HFF-Myc (cell line): ENCODE measurements at regions not wholly inside any gene's neighbourhood (a gene's known extent, or its start where the extent isn't known, plus 50 kb on each side); places are given as distances from the start of the nearest gene placed in this dataset.

Experiments used
- DNase-seq: peaks from one replicate; pipeline ENCODE4 v3.0.0-alpha.2; 2011; ENCODE audit warnings: low read depth; ENCODE audit errors: extremely low read depth
- H3K4me3 ChIP-seq: replicated peaks from 2 replicates; pipeline ENCODE4 v1.5.1; 2011; ENCODE audit warnings: low read depth, mild to moderate bottlenecking, control low read depth, low read length
- CTCF ChIP-seq: IDR thresholded peaks from 2 replicates; pipeline ENCODE4 v1.5.1; 2012; ENCODE audit warnings: mild to moderate bottlenecking, low read depth, low read length, control low read depth; ENCODE audit errors: missing control alignments

DNA sequence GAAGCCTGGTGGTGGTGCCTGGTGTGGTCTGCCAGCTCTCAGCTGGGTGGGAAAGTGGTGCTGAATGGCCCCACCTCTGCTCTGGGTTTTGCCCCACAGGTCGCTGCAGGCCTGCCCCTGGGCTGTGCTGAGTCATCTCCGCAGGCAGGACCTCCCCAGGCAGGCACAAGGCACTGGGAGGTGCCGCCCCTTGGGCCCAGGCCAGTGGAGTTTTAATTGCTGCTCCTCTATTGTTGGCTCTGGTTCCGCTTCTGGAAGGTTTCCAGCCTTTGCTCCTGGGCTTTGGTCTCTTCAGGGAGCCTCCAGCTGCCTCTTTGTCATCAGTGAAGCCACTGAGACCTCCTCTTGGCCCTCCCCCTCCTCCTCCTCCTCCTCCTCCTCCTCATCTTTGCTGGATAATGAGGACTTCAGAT, 180.3 kb upstream of the GRB10 start:
- no peak overlapping the region for H3K4me3 ChIP-seq
- TF ChIP-seq CTCF: no peak
- DNase-seq: peak; percentile 69

DNA sequence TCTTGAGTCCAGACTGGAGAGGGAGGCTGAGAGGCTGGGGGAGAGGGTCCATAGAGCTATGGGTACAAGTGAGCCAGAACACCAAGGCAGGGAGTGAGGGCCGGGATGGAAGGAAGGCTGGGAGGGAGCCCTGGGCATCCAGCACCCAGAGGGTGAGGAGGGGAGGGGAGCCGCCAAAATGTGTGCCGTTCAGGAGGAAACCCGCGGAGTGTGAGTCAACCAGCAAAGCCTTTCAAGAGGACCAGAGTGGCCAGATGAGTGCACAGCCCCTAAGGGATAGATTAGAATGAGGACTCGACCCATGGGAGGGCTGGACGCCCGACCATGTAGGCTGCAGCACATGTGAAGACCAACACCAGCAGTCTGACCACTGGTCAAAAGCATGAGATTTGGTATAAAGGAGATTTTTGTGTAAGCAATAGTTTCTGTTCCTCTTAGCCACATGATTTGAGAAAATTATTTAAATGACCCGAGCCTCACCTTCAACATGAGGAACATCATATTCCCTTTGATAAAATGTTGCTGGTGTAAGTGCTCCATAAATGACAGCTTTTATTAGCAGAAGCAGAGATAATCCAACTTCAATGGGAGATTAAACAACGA, 179.7 kb upstream of the GRB10 start:
- no peak overlapping the region for H3K4me3 ChIP-seq
- no peak for DNase-seq
- no peak for TF ChIP-seq CTCF

DNA sequence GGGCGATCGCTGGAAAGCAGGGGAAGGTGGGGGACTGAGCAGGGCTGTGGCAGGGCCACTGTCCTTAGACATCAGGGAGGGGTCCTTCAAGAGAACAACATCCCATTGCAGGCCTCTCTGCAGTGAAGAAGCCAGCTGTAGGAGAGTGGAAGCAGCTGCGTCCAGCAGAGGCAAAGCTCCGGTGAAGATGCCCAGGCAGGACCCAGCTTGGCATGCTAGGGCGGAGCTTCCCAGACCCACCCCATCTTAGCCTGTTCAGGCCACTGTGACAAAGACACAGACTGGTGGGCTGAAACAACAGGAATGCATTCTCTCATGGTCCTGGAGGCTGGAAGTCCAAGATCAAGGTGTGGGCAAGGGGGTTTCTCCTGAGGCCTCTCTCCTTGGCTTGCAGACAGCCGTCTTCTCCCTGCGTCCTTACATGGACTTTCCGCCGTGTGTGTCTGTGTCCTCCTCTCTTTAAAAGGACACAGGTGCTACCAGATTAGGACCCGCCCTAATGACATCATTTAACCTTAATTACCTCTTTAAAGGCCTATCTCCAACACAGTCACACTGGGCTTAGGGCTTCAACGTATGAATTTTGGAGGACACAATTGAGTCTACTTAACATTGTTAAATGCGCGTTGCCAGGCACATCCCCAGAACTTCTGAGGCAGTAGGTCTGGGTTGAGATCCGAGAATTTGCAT, 178.1 kb upstream of the GRB10 start:
- TF ChIP-seq CTCF: no peak
- H3K4me3 ChIP-seq: no peak overlapping the region
- DNase-seq: no peak

DNA sequence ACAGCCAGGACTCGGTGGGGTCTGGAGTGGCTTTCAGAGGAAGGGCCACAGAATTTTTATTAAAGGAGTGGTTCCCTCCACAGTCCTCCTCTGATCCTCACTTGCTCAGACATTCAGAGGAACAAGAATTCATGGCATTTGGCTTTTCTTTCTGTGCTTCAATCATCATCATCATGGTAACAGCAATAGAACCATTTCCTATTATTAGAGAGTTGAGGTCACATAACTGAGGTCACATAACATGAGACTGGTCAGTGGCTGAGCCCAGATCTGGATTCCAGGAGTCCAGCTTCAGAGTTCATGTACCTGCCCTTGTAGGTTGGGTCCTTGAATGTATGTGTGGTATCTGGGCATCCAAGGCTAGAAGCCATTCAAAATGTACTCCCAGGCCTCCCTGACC, 177.3 kb upstream of the GRB10 start:
- TF ChIP-seq CTCF: no peak
- no peak for DNase-seq
- H3K4me3 ChIP-seq: no peak overlapping the region

GRCh38 chr7:50959560-50959959, 176.9 kb upstream of the GRB10 start:
- no peak for TF ChIP-seq CTCF
- DNase-seq: no peak
- H3K4me3 ChIP-seq: no peak overlapping the region

GRCh38 chr7:50957855-50958254, 175.2 kb upstream of the GRB10 start:
- H3K4me3 ChIP-seq: no peak overlapping the region
- no peak for DNase-seq
- no peak for TF ChIP-seq CTCF
